SK-N-SH treated with all-trans-retinoic acid at 6 μM for 48 hours (cell line): ENCODE measurements at regions not wholly inside any gene's neighbourhood (a gene's known extent, or its start where the extent isn't known, plus 50 kb on each side); places are given as distances from the start of the nearest gene placed in this dataset.

Experiments used
- ARNTL ChIP-seq: fragments of 450-650 bp; formaldehyde crosslinking; IDR thresholded peaks from 2 replicates; pipeline ENCODE4 v1.5.0; 2020; ENCODE audit warnings: low read depth, mild to moderate bottlenecking, moderate library complexity, borderline replicate concordance
- BACH2 ChIP-seq: fragments of 250-450 bp; sonication (Bioruptor Pico); IDR thresholded peaks from 2 replicates; pipeline ENCODE4 v1.9.0; 2021; ENCODE audit warnings: mild to moderate bottlenecking, borderline replicate concordance
- CSDC2 ChIP-seq: fragments of 250-450 bp; sonication (Bioruptor Pico); IDR thresholded peaks from 2 replicates; pipeline ENCODE4 v1.5.0; 2020; ENCODE audit warnings: mild to moderate bottlenecking, moderate library complexity
- GLIS3 ChIP-seq: fragments of 250-450 bp; sonication (Bioruptor Pico); IDR thresholded peaks from 2 replicates; pipeline ENCODE4 v1.5.0; 2020; ENCODE audit warnings: mild to moderate bottlenecking, moderate library complexity
- PPARA ChIP-seq: fragments of 250-450 bp; sonication (Bioruptor Pico); IDR thresholded peaks from 2 replicates; pipeline ENCODE4 v1.5.0; 2020; ENCODE audit warnings: mild to moderate bottlenecking, borderline replicate concordance
- RARB ChIP-seq: fragments of 250-450 bp; sonication (Bioruptor Pico); IDR thresholded peaks from 2 replicates; pipeline ENCODE4 v1.8.0; 2021; ENCODE audit warnings: mild to moderate bottlenecking, moderate library complexity
- TCF4 ChIP-seq: fragments of 250-450 bp; sonication (Bioruptor Pico); IDR thresholded peaks from 2 replicates; pipeline ENCODE4 v1.8.0; 2021; ENCODE audit warnings: mild to moderate bottlenecking, moderate library complexity, borderline replicate concordance
- ZC3H10 ChIP-seq: fragments of 250-450 bp; sonication (Bioruptor Pico); IDR thresholded peaks from 2 replicates; pipeline ENCODE4 v1.5.1; 2021; ENCODE audit warnings: mild to moderate bottlenecking, moderate library complexity
- ZFP3 ChIP-seq: fragments of 250-450 bp; sonication (Bioruptor Pico); IDR thresholded peaks from 2 replicates; pipeline ENCODE4 v1.5.0; 2020; ENCODE audit warnings: mild to moderate bottlenecking, moderate library complexity
- ZFP30 ChIP-seq: fragments of 450-650 bp; formaldehyde crosslinking; IDR thresholded peaks from 2 replicates; pipeline ENCODE4 v1.5.0; 2022; ENCODE audit warnings: mild to moderate bottlenecking, moderate library complexity
- ZNF8 ChIP-seq: fragments of 450-650 bp; formaldehyde crosslinking; IDR thresholded peaks from 2 replicates; pipeline ENCODE4 v1.5.0; 2020; ENCODE audit warnings: mild to moderate bottlenecking, moderate library complexity
- TF ChIP-seq, protein P1 (sequence below): fragments of 250-450 bp; sonication (Bioruptor Pico); IDR thresholded peaks from 2 replicates; pipeline ENCODE4 v1.8.0; 2020; ENCODE audit warnings: mild to moderate bottlenecking, moderate library complexity, borderline replicate concordance
- TF ChIP-seq, protein P2 (sequence below): fragments of 250-450 bp; sonication (Bioruptor Pico); IDR thresholded peaks from 2 replicates; pipeline ENCODE4 v1.8.0; 2021; ENCODE audit warnings: low read depth, mild to moderate bottlenecking, moderate library complexity, borderline replicate concordance
- TF ChIP-seq, protein P3 (sequence below): fragments of 250-450 bp; sonication (Bioruptor Pico); IDR thresholded peaks from 2 replicates; pipeline ENCODE4 v1.5.1; 2020; ENCODE audit warnings: low read depth, mild to moderate bottlenecking, moderate library complexity

DNA sequence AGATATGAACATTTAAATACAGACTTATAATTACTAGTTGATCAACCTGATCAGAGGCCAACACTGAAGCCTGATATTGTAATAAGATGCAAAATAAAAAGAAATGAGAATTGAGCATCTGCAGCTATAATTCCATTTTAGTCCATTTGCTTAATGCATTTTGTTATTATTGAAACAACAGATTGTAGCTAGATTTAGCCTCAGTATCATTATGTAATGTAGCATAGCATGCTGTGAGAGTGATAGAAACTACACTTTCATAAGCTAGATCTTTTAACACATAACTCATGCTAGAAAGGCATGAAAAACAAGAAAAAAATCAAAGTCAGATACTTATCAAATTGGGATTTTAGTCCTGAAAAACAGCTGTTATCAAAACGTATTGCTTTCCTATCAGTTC, 292.7 kb upstream of the ADARB2 start:
- TF ChIP-seq CSDC2 (CRISPR knock-in tag) (no peak), BACH2 (CRISPR knock-in tag) (no peak), ZC3H10 (CRISPR knock-in tag) (no peak), ZFP3 (CRISPR knock-in tag) (no peak), PPARA (CRISPR knock-in tag) (no peak), RARB (no peak), ZNF8 (CRISPR knock-in tag) (no peak), TCF4 (CRISPR knock-in tag) (no peak), ZFP30 (CRISPR knock-in tag) (no peak), ARNTL (CRISPR knock-in tag) (no peak), GLIS3 (CRISPR knock-in tag) (no peak)
- TF ChIP-seq, protein P1, sequence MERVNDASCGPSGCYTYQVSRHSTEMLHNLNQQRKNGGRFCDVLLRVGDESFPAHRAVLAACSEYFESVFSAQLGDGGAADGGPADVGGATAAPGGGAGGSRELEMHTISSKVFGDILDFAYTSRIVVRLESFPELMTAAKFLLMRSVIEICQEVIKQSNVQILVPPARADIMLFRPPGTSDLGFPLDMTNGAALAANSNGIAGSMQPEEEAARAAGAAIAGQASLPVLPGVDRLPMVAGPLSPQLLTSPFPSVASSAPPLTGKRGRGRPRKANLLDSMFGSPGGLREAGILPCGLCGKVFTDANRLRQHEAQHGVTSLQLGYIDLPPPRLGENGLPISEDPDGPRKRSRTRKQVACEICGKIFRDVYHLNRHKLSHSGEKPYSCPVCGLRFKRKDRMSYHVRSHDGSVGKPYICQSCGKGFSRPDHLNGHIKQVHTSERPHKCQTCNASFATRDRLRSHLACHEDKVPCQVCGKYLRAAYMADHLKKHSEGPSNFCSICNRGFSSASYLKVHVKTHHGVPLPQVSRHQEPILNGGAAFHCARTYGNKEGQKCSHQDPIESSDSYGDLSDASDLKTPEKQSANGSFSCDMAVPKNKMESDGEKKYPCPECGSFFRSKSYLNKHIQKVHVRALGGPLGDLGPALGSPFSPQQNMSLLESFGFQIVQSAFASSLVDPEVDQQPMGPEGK (CRISPR knock-in tag) = no peak
- TF ChIP-seq, protein P2, sequence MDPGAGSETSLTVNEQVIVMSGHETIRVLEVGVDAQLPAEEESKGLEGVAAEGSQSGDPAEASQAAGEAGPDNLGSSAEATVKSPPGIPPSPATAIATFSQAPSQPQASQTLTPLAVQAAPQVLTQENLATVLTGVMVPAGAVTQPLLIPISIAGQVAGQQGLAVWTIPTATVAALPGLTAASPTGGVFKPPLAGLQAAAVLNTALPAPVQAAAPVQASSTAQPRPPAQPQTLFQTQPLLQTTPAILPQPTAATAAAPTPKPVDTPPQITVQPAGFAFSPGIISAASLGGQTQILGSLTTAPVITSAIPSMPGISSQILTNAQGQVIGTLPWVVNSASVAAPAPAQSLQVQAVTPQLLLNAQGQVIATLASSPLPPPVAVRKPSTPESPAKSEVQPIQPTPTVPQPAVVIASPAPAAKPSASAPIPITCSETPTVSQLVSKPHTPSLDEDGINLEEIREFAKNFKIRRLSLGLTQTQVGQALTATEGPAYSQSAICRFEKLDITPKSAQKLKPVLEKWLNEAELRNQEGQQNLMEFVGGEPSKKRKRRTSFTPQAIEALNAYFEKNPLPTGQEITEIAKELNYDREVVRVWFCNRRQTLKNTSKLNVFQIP = no peak
- TF ChIP-seq, protein P3, sequence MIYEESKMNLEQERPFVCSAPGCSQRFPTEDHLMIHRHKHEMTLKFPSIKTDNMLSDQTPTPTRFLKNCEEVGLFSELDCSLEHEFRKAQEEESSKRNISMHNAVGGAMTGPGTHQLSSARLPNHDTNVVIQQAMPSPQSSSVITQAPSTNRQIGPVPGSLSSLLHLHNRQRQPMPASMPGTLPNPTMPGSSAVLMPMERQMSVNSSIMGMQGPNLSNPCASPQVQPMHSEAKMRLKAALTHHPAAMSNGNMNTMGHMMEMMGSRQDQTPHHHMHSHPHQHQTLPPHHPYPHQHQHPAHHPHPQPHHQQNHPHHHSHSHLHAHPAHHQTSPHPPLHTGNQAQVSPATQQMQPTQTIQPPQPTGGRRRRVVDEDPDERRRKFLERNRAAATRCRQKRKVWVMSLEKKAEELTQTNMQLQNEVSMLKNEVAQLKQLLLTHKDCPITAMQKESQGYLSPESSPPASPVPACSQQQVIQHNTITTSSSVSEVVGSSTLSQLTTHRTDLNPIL = no peak
